Activated CD4-positive, alpha-beta T cell treated with anti-CD3 and anti-CD28 coated beads, Interleukin-2, Interleukin-6, amounts not matched to agents 100 ng/mL and 50 ng/mL, durations not matched to agents 16 hours and 8 hours (primary cell): ENCODE measurements at regions not wholly inside any gene's neighbourhood (a gene's known extent, or its start where the extent isn't known, plus 50 kb on each side); places are given as distances from the start of the nearest gene placed in this dataset.

Source experiments
- DNase-seq: peaks from one replicate; pipeline ENCODE4 v3.0.0-alpha.2; 2020

DNA sequence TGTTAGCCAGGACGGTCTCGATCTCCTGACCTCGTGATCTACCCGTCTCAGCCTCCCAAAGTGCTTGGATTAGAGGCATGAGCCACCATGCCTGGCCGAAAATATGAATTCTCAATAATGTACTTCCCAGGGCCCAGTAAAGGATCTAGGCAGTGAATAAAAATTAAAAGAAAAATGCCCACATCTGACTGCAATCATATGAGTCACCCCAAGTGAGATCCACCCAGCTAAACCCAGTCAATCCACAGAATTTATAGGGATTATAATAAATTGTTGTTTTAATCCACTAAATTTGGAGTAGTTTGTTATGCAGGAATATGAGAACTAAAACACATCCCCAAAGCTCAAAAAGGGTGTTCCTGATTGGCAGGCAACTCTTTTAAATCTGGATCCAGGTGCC is 93.5 kb upstream of the STK39 start:
- no peak for DNase-seq

DNA sequence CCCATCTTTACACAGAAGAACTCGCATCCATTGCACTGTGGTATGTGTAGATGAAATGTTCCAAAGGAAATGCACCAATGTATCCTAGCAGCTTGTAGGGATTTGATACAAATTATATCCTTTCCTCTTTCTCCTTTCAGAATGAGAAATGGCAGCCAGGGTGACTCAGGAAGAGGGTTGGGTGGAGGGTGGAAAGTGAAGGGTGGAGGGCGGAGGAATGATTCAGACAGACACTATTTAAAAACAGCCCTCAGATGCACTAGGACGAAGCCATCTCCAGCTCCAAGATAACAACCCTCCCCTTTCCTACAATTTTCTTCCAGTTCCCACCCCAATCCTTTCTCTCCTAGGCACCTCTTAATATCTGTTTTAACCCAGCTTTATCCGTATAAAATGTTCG is 96.2 kb upstream of the STK39 start:
- no peak for DNase-seq

DNA sequence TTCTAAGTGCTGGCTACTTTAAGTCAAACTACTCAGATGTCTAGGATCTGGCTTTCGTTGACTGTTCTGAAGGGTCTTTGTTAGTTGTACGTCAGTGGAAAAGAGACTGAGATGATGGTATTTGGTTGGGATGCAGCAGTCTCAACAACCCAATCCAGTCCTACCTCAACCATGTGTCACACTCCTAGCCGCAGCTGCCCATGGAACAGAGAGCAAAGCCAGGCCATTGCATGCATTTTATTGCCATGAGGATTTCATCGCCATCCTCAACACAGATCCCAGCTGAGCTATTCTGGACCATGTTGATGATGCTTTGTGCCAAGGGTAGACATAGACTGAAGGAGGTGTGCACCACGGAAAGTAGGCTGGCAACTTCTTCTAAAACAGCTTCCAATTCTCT is 97.3 kb upstream of the STK39 start:
- no peak for DNase-seq

DNA sequence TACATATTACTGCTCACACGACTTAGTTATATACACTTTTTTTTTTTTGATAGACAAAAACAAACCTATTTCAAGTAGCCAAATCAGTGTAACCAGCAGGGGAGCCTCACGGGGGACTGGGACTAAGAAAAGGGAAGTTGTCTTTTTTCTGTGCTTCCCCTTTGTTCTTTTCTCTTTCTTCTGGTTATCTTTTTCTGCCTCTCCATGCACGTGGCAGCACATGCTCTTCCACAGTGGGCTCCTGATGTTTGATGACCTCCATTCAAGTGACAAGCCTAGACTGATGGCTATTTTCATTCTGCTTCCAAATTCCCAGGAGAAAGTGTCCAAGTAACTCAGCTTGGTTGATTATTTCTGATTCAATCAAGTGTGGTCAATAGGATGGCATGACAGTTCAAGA is 98.2 kb upstream of the STK39 start:
- no peak for DNase-seq

DNA sequence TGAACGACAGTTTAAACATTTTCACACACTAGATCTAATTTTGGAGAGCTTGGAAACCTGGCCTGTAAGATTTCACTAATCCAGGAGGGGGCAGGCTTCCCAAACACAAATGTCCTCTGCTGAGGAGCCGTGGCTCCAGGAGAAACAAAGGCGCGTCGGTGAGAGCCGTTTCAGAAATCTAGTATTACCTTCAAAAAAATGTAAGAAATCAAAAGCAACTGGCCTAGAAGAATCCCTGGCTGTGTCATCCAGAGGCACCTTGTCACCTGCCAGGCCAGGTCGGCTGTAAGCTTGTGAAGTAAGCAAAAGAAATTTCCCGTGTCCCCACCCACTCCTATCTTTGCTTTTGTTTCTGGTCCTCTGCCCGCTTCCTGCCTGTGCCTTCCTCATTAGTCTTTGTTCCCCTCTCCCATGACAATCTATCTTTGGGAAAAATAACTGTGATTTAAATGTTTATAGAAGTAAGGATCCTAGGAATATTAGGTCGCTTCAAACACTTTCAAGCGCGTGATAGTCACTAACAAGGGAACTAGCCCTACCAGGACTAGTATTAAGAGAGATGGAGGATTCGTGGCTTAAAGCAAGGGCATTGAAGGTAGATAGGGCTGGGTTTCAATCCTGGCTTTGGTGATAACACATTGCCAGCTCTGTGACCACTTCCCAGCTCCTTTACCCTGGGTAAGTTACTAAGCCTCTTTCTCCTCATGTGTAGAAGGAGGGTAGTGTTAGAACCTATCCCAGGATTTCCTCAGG is 99.5 kb upstream of the STK39 start:
- peak; percentile 82 for DNase-seq

DNA sequence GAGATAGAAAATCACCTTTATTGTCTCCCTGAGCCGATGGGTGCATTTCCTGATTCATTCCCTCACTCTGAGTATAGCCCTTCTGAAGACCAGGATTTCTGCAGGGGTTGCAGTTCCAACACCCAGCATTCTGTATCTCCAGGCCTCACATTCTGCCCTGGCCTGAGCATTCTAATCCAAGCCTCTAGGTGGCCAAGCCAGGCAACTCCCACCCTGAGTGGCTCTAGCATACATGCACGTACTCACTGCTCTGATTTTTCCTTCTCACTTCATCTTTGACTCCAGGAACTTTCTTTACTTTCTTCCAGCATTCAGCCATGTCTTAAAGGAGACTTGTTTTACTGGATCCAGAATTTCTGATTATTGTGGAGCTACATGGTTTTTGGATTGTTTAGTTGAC is 100.7 kb upstream of the STK39 start:
- DNase-seq: peak; percentile 10

DNA sequence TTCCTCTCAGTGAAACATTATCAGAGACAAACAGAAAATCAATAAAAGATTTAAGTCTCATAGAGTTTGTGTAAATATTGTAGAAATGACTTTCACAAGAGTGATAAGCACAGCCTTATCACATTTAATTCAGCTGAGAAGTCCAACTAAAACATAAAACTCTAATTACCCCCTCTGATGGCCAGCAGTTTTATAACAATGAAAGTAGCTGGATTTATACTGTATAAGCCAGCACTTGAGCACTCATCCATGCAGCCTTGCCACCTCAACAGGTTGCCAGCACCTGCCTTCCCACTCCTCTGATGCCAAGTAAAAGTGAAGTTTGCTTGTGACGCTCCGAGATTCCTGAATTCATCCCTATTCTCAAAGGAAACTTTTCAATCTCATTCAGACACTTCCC is 103.0 kb upstream of the STK39 start:
- DNase-seq: no peak

DNA sequence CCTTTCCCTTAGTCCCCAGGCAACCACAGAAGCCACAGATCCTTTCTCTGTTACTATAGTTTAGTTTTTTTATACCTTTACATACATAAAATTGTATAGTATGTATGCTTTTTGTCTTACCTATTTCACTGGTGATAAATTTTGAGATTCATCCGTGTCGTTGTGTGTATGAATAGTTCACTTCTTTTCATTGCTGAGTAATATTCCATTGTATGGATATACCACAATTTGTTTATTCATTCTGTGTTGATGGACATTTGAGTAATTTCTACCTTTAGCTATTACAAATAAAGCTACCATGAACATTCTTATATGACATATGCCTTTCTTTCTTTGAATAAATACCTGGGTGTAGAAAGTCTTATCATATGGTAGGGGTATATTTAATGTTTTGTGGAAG is 102.8 kb upstream of the CERS6 start:
- no peak for DNase-seq

DNA sequence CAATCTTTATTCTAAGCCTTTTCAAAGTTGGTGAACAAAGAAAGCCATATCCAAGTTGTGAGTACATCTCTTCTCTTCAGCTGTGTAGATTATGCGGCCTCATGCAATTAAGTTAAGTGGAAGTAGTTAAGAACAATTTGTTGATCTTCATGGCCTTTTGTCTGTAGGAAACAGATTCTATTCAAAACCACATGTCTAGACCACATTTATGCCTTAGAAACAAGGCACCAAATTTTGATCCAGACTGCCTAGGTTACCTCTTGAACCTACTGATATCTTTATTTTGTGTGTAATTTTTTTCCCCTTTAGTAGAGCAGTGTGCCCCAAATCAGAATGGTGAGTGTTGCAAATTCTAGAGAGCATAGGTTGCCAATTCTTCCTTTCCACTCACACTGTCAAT is 101.6 kb upstream of the CERS6 start:
- no peak for DNase-seq

DNA sequence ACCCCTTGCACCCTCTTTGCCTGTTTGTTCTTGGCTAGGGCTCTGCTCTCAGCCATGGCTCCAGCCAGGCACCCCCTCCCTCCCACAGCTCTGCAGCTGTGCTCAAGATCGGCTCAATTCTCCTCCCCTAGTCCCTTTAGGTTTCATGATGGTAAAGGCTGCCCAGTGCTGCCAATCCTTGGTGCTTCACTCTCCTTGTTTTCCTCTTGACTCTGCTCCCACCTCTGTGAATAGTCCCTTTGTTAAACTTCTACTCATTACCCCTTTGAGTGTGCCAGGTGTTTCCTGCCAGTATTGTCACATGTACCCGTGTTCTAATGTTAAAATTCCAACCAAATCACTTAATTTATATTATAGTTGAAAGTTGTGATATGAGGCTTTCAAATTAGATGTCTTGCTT is 101.0 kb upstream of the CERS6 start:
- DNase-seq: no peak

DNA sequence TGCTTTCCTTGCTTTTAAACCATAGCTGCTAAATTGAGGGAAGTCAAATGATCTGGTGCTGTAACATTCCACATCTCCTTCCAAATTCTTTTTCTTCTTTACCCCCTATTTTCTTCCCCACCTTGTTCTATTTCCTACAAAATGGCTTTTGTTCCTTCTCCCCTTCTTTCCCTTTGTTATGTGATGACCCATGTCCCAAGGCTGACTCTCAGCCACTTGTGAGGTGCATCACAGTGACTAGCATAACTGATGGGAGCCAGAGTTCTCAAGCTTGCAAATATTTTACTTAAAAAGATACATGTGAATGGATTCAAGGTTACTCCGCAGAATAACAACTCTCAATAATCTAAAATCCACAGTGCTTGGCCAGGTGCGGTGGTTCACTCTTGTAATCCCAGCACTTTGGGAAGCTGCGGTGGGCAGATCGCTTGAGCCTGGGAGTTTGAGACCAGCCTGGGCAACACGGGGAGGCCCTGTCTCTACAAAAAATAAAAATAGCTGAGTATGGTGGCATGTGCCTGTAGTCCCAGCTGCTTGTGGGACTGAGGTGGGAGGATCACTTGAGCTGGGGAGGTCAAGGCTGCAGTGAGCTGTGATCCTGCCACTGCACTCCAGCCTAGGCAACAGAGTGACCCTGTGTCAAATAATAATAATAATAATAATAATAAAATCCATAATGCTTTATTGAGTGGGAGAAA is 100.1 kb upstream of the CERS6 start:
- no peak for DNase-seq

DNA sequence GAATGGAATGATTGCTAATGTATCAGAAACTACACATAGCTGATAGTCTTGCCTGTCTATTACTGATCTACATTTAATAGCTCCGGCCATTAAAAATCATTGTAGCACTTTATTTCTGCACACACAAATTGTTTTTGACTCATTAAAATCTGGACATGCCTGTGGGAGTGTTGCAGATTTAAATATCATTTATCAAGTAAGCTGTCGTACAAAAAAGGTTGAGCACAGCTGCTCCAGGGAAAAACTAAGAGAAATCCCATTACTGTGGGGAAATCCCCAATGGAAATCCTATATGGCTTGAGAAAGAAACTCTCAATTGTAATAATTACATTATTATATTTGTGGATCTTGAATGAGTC is 99.6 kb upstream of the CERS6 start:
- DNase-seq: no peak

DNA sequence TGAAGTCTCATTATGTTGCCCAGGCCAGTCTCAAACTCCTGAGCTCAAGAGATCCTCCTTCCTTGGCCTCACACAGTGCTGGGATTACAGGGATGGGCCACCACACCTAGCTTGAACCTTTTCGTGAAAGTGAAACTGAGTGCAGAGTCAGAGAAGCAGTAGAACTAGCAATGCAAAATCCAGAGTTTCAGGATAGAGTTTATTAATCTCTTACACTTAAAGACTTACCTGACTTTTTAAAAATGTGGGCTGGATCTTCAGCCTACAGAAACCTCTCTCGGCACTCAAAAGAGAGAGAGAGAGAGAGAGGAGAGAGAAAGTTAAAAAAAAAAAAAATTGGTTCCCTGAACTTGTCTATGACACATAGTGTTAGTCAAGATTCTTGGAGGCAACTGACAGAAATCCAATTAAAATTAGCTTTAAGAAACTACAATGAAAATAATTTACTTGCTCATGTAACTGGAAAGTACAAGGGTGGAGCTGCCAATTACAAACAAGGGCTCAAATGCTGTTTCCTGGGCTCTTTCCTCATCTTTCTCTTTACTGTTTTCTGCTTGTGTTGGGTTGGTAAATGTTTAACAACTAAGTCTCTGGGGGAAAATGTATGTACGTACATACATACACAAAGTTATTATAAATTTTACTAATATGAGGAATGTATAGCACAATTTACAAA is 98.1 kb upstream of the CERS6 start:
- DNase-seq: no peak

DNA sequence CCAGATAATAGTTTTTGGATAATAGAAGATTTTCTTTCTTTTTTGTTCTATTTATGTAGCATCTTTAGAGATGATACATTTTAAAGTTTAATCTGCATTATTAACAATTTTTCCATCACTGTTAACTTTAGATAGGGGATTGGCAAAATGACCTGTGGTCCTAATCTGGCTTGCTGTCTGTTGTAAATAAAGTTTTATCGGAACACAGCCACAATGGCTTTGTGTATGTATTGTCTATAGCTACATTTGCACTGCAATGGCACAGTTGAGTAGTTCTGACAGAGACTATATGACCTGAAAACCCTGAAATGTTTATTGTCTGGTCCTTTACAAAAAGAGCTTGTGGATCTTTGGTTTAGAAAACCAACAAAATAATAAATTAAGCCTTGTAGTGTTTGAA is 97.0 kb upstream of the CERS6 start:
- no peak for DNase-seq

DNA sequence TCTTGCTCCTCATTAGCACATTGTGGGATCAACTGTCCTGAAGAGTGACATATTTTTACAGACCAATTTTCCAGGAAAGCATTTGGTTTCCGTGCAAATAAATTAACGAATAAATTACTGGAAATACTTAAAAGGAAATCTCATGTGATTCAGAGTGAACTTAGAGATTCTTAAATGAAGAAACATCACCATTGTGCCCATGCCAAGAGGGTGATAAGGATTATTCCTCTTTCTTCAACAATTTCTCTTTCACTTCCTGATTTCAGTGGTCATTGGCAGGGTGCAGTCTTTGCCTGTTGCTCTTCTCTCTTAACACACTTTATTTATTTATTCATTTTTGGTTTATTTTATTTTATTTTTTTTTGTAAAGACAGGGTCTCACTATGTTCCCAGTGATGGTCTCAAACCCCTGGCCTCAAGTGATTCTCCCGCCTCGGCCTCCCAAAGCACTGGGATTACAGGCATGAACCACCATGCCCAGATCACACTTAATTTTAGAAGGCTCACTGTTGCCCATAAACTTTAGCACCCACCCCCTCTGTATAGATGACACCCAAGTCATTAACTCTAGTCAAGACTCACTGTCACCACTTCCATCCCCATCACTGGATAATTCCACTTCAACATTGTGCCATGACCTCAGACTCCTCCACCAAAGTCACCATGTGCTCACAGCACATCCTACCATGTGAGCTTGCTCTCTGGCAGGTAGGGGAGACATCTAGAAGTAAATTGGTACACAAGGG is 92.6 kb upstream of the CERS6 start:
- no peak for DNase-seq

DNA sequence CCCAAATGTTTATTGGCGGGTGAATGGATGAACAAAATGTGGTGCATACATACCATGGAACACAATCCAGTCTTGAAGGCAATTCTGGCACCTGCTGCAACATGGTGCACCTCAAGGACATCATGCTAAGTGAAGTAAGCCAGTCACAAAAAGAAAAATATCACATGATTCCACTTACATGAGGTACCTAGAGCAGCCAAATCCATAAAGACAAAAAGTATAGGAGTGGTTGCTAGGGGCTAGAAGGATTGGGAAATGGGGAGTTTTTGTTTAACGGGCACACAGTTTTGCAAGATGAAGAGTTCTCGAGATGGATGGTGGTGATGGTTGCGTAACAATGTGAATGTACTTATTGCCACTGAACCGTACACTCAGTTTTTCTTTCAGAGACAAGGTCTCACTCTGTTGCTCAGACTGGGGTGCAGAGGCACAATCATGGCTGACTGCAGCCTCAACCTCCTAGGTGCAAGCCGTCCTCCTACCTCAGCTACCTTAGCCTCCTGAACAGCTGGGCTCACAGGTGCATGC is 90.9 kb upstream of the CERS6 start:
- no peak for DNase-seq

DNA sequence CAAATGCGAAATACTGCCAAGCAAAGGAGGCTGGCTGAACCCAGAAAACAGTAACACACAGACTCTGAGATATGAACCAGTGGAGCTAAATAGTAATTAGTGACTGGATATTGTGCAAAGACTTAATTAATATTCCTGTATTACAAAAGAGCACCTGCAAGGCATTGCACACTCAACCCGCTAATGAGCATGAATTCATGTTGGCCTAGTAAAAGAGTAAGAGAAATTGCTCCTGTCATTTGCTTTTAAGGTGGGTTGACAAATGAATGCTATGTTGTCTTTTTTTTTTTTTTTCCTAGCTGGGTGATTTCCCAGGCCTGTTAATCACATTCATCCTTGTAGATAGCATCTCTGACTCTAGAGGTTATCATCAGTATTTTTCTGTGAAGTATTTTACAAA is 87.0 kb upstream of the CERS6 start:
- DNase-seq: no peak

DNA sequence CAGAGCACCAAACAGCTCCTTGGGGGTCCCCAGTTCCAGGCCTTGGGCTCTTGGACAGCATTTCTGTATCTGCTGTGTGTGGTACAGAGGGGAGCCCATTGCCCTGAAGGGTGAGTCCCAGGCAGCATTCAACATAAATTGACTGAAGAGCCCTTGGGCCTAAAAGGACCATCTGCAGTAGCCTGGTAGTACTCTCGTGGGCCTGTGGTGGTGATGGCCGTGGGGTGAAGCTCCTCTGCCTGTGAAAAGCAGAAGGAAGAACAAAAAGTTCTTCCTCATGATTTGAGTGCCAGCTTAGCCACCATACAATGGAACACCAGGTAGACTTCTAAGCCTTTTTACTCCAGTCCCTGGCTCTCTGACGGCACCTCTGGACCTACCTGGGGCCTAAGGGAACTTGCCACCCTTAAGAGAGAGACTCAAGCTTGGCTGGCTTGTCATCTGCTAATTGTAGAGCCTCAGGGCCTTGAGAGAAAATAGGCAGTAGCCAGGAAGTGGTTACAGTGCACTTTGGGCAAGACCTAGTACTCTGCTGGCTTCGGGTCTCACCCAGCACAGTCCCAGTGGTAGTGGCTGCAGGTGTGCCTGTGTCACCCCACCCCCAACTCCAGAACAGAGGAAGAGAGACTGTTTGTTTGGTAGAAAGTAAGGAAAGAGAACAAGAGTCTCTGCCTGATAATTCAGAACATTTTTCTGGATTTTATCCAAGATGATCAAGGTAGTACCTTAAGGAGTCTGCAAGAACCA is 84.6 kb upstream of the CERS6 start:
- no peak for DNase-seq

DNA sequence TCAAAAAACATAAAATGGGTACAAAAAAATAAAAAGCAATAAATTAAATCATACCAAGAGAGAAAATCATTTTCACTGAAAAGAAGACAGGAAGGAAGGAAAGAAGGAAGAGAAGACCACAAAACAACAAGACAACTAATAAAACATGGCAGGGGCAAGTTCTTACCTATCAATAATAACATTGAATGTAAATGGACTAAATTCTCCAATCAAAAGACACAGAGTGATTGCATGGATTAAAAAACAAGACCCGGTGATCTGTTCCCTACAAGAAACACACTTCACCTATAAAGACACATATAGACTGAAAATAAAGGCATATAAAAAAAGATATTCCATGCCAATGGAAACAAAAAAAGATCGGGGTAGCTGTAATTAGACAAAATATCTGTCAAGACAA is 82.6 kb upstream of the CERS6 start:
- no peak for DNase-seq

DNA sequence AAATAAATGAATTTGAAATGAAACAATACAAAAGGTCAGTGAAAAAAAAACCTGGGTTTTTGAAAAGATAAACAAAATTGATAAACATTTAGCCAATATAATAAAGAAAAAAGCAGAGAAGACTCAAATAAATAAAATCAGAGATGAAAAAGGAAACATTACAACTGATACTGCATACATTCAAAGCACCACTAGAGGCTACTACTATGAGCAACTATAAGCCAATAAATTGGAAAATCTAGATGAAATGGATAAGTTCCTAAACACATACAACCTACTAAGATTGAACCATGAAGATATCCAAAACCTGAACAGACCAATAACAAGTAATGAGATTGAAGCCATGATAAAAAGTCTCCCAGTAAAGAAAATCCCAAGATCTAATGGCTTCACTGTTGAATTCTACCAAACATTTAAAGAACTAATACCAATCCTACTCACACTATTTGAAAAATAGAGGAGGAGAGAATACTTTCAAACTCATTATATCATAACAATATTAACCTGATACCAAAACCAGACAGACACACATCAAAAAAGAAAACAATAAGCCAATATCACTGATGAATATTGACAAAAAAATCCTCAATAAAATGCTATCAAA is 80.8 kb upstream of the CERS6 start:
- no peak for DNase-seq

DNA sequence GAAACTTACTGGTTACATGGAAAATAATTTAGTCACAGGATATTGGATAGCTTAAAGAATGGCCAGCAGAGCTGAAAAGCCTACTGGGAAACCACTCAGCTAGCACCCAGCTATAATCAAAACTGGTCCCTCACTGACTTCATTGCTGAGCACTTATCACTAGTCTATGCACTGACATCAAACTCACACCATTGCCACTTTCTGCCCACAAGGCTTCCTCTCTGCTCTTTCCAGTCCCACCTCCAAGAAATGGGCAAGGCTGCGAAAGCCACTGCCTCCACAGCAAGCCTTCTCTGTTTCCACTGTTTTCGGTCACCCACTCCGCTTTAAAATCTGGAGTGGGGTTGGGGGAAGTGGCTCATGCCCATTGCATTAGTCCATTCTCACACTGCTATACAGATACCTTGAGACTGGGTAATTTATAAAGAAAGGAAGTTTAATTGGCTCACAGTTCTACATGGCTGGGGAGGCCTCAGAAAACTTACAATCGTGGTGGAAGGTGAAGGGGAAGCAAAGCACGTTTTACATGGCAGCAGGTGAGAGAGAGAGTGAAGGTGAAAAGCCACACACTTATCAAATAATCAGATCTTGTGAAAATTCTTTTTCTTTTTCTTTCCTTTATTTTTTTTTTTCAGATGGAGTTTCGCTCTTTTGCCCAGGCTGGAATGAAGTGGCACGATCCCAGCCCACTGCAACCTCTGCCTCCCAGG is 77.0 kb upstream of the CERS6 start:
- peak; percentile 49 for DNase-seq

DNA sequence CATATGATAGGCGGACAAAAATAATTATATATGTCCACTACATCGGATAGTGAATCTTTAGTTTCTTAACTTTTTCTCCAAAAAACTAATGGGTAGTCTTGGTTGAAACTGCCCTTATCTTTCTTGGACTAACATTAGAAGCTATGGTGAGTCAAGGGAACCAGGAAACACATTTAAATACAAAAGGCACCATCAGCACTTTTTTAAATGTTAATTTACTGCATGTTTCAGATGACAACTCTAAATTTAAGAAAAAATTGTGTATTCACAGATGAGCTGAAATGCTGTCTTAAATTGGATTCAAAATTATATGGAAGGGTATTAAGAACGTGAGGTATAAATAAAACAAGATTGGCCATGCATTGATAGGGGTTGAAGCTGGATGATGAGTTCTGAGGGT is 75.6 kb upstream of the CERS6 start:
- no peak for DNase-seq
